ENCODE measurements at regions not wholly inside any gene's neighbourhood (a gene's known extent, or its start where the extent isn't known, plus 50 kb on each side); places are given as distances from the start of the nearest gene placed in this dataset.
A peak's percentile ranks its signal among the peaks of the same experiment; 100 is the strongest.

DNA sequence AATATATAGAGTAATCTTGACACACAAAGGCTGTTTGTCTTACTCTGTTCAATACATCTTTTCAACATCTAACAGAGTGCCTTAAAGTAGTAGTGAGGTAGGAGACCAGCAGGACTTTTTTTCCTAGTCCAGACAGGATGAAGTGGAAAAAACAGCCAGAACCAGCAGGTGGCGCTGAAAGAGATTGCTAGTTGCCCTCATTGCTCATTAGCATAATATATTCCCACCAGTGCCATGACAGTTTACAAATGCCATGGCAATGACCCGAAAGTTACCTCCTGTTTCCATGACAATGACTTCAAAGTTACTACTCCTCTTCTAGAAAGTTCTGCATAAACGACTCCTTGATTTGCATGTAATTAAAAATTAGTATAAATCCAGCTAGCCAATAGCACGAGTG is 387.4 kb downstream of the ACTL7B start:
- no peak for TF ChIP-seq EZH2 (IDR thresholded peaks at IDR 0.05; ENCODE audit: borderline replicate concordance, low read length)
- TF ChIP-seq, protein P1, sequence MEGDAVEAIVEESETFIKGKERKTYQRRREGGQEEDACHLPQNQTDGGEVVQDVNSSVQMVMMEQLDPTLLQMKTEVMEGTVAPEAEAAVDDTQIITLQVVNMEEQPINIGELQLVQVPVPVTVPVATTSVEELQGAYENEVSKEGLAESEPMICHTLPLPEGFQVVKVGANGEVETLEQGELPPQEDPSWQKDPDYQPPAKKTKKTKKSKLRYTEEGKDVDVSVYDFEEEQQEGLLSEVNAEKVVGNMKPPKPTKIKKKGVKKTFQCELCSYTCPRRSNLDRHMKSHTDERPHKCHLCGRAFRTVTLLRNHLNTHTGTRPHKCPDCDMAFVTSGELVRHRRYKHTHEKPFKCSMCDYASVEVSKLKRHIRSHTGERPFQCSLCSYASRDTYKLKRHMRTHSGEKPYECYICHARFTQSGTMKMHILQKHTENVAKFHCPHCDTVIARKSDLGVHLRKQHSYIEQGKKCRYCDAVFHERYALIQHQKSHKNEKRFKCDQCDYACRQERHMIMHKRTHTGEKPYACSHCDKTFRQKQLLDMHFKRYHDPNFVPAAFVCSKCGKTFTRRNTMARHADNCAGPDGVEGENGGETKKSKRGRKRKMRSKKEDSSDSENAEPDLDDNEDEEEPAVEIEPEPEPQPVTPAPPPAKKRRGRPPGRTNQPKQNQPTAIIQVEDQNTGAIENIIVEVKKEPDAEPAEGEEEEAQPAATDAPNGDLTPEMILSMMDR (IDR thresholded peaks at IDR 0.05; ENCODE audit: low read length) = peak; percentile 59

Data from OCI-LY1 (cell line).